Panc1 (cell line): ENCODE measurements at regions not wholly inside any gene's neighbourhood (a gene's known extent, or its start where the extent isn't known, plus 50 kb on each side); places are given as distances from the start of the nearest gene placed in this dataset.

ENCODE experiments used
- ATAC-seq: fragments of 200-7000 bp; cut with Tn5 transposase; 2 replicates; pipeline ENCODE4 v1.9.1; 2020; ENCODE audit warnings: mild to moderate bottlenecking, moderate library complexity
- BruUV-seq: library from RNA; stranded (reverse); fragments of 400-500 nt; replicated peaks from 2 replicates; lab custom pipeline; 2021; lab: Mats Ljungman, UMichigan
- CTCF ChIA-PET: fragments of 300-600 bp; sonication (Branson Sonifier 250); formaldehyde crosslinking; loops from one replicate; lab custom pipeline; 2022; ENCODE audit warnings: antibody characterized with exemption; lab: Charles Lee
- POLR2A ChIA-PET: fragments of 300-600 bp; sonication (Branson Sonifier 250); formaldehyde crosslinking; loops from one replicate; lab custom pipeline; 2022; ENCODE audit warnings: antibody characterized with exemption; lab: Charles Lee
- DNase-seq: peaks from one replicate; pipeline ENCODE4 v3.0.0-alpha.2; 2010; ENCODE audit warnings: low read depth, low spot score
- H3K27ac ChIP-seq: 2 replicates; pipeline ENCODE4 v1.5.1; 2011; ENCODE audit warnings: mild to moderate bottlenecking, low read length, inconsistent platforms
- H3K27me3 ChIP-seq: fragments of 200-500 bp; sonication (Bioruptor generic); 2 replicates; pipeline ENCODE4 v1.6.0; 2014; ENCODE audit warnings: low read length, inconsistent platforms; ENCODE audit not compliant: control insufficient read depth, insufficient read depth
- H3K36me3 ChIP-seq: fragments of 200-500 bp; sonication (Bioruptor generic); 2 replicates; pipeline ENCODE4 v1.5.1; 2014; ENCODE audit warnings: inconsistent platforms, mild to moderate bottlenecking, low read length, moderate library complexity; ENCODE audit not compliant: control insufficient read depth, insufficient read depth
- H3K4me1 ChIP-seq: 2 replicates; pipeline ENCODE4 v1.5.1; 2011; ENCODE audit warnings: inconsistent platforms, mild to moderate bottlenecking, low read length, moderate library complexity; ENCODE audit not compliant: control insufficient read depth, insufficient read depth
- H3K4me3 ChIP-seq, 2 experiments: 2 replicates each; pipeline ENCODE4 v1.5.1; 2011 to 2012; ENCODE audit warnings: low read depth in 2 of 2, low read length in 2 of 2, mild to moderate bottlenecking in 2 of 2, inconsistent platforms in 1 of 2, moderate library complexity in 1 of 2
- H3K9me3 ChIP-seq: fragments of 200-500 bp; sonication (Bioruptor generic); 2 replicates; pipeline ENCODE4 v1.5.1; 2014; ENCODE audit warnings: low read depth, mild to moderate bottlenecking, inconsistent platforms, low read length, moderate library complexity; ENCODE audit not compliant: control insufficient read depth, insufficient read depth
- CTCF ChIP-seq: fragments of 450-650 bp; IDR thresholded peaks from 2 replicates; pipeline ENCODE4 v1.5.1; 2017; ENCODE audit warnings: mild to moderate bottlenecking
- POLR2AphosphoS5 ChIP-seq: IDR thresholded peaks from 2 replicates; pipeline ENCODE4 v1.6.1; 2012; ENCODE audit warnings: mild to moderate bottlenecking, low read depth, low read length, moderate library complexity
- REST ChIP-seq, 2 experiments: IDR thresholded peaks; 2 replicates each; pipeline ENCODE4 v1.6.1; 2011 to 2012; ENCODE audit warnings: low read depth in 2 of 2, control low read depth in 1 of 2, low read length in 1 of 2, mild to moderate bottlenecking in 1 of 2, moderate library complexity in 1 of 2; ENCODE audit not compliant: insufficient read depth in 1 of 2
- SIN3A ChIP-seq: IDR thresholded peaks from 2 replicates; pipeline ENCODE4 v1.6.1; 2012; ENCODE audit warnings: low read depth, mild to moderate bottlenecking, low read length, moderate library complexity, borderline replicate concordance; ENCODE audit not compliant: insufficient read depth
- TCF7L2 ChIP-seq: IDR thresholded peaks from 2 replicates; pipeline ENCODE4 v1.6.1; 2011; ENCODE audit warnings: mild to moderate bottlenecking, low read depth, low read length, inconsistent platforms
- in situ Hi-C: cut with HindIII; loops from 2 replicates; pipeline ENCODE4 v1.10.0; 2016; ENCODE audit warnings: low sequenced_read_pairs, low pct_unique_long_range_greater_than_20kb
- intact Hi-C: fragments of 100-400 bp; cut with micrococcal nuclease; formaldehyde crosslinking; loops from one replicate; pipeline ENCODE4 v1.10.0; 2022; ENCODE audit not compliant: unreplicated experiment

GRCh38 chr7:125643302-125643701 is 713.7 kb upstream of the POT1 start:
- no TSS peak for BruUV-seq
- TF ChIP-seq SIN3A (no peak), TCF7L2 (no peak), POLR2AphosphoS5 (no peak), REST (IDR thresholded peaks at IDR 0.05; ENCODE audit: insufficient read depth in 1 of 2, low read depth in 2 of 2, low read length in 1 of 2) (no peak), CTCF (no peak)
- Histone ChIP-seq H3K4me1 (no peaks in the 10 kb centered on the region), H3K27ac (no peak overlapping the region), H3K36me3 (no peaks in the 10 kb centered on the region), H3K27me3 (no peaks in the 10 kb centered on the region), H3K9me3 (no peaks in the 10 kb centered on the region), H3K4me3 (no peak overlapping the region)
- CTCF ChIA-PET = no interaction called here
- ATAC-seq (no peak), DNase-seq (no peak)
- intact Hi-C loops (no loop called here), in situ Hi-C loops (no loop called here)
- POLR2A ChIA-PET = no interaction called here

- no TSS peak for BruUV-seq
Measured at GRCh38 chr7:125641884-125642283, 712.3 kb upstream of the POT1 start.

More at GRCh38 chr7:125641884-125642283, 712.3 kb upstream of the POT1 start:
- Histone ChIP-seq H3K4me1 (no peaks in the 10 kb centered on the region), H3K36me3 (no peaks in the 10 kb centered on the region), H3K9me3 (no peaks in the 10 kb centered on the region), H3K4me3 (no peak overlapping the region), H3K27ac (no peak overlapping the region), H3K27me3 (no peaks in the 10 kb centered on the region)
- ATAC-seq (no peak), DNase-seq (no peak)
- no peak for TF ChIP-seq CTCF
- TF ChIP-seq POLR2AphosphoS5 = no peak
- TF ChIP-seq TCF7L2 = no peak
- TF ChIP-seq REST (IDR thresholded peaks at IDR 0.05; ENCODE audit: insufficient read depth in 1 of 2, low read depth in 2 of 2, low read length in 1 of 2) = no peak
- no peak for TF ChIP-seq SIN3A
- ChIA-PET CTCF (no interaction called here), POLR2A (no interaction called here)
- intact Hi-C loops (no loop called here), in situ Hi-C loops (no loop called here)
